A549 (cell line): ENCODE measurements at regions not wholly inside any gene's neighbourhood (a gene's known extent, or its start where the extent isn't known, plus 50 kb on each side); places are given as distances from the start of the nearest gene placed in this dataset.

ENCODE experiments used
- ATAC-seq, 2 experiments: fragments of 200-7000 bp in 1 of 2; fragments of >200 bp in 1 of 2; cut with Nextera tagmentation in 1 of 2; cut with Tn5 transposase in 1 of 2; 3 replicates each; pipeline versions ENCODE4 v1.8.0 to v1.9.1; 2018 to 2020; ENCODE audit warnings: mild to moderate bottlenecking in 1 of 2, moderate library complexity in 1 of 2
- CTCF ChIA-PET: fragments of 300-600 bp; sonication (Branson Sonifier 250); formaldehyde crosslinking; extraction: SDS; loops from one replicate; lab custom pipeline; 2021; ENCODE audit warnings: antibody characterized with exemption, inconsistent platforms; lab: Yijun Ruan, JAX
- POLR2A ChIA-PET: fragments of 350-600 bp; formaldehyde crosslinking; extraction: SDS; loops from one replicate; lab custom pipeline; 2021; ENCODE audit warnings: antibody characterized with exemption, inconsistent platforms; lab: Yijun Ruan, JAX
- DNase-seq, 2 experiments: peaks; one replicate each; pipeline versions ENCODE4 v3.0.0 to v3.0.0-alpha.2; 2011 to 2016; ENCODE audit warnings: low read depth in 1 of 2, low spot score in 1 of 2
- FAIRE-seq: peaks from 2 replicates; lab custom pipeline; 2011; peaks lifted over from hg19 to GRCh38; lab: Jason Lieb, UNC
- H3K27ac ChIP-seq, 2 experiments: fragments of >200 bp; sonication (Bioruptor Twin); formaldehyde crosslinking; 3 replicates each; pipeline ENCODE4 v1.5.1; 2016 to 2017
- H3K4me1 ChIP-seq: fragments of >200 bp; sonication (Bioruptor Twin); formaldehyde crosslinking; 3 replicates; pipeline ENCODE4 v1.6.1; 2016
- H3K4me2 ChIP-seq: fragments of >200 bp; sonication (Bioruptor Twin); formaldehyde crosslinking; 3 replicates; pipeline ENCODE4 v1.6.1; 2016
- H3K4me3 ChIP-seq: fragments of >200 bp; sonication (Bioruptor Twin); formaldehyde crosslinking; 3 replicates; pipeline ENCODE4 v1.5.1; 2016
- H3K9me3 ChIP-seq: fragments of >200 bp; sonication (Bioruptor Twin); formaldehyde crosslinking; 3 replicates; pipeline ENCODE4 v1.6.1; 2016
- ATOH8 ChIP-seq: fragments of 250-450 bp; sonication (Bioruptor Pico); IDR thresholded peaks from 2 replicates; pipeline ENCODE4 v1.5.0; 2020; ENCODE audit warnings: low read depth, mild to moderate bottlenecking, moderate library complexity
- BCL3 ChIP-seq: fragments of >200 bp; sonication (Bioruptor Twin); formaldehyde crosslinking; IDR thresholded peaks from 3 replicates; pipeline ENCODE4 v1.6.1; 2016
- CBX2 ChIP-seq: fragments of 200-600 bp; sonication (generic); IDR thresholded peaks from 2 replicates; pipeline ENCODE4 v1.6.1; 2016; ENCODE audit warnings: low read depth, mild to moderate bottlenecking, borderline replicate concordance
- CHD2 ChIP-seq: fragments of 150-350 bp; IDR thresholded peaks from 2 replicates; pipeline ENCODE4 v1.6.1; 2014; ENCODE audit warnings: low read length; ENCODE audit not compliant: partially characterized antibody
- FOSL2 ChIP-seq, 2 experiments: fragments of 450-650 bp in 1 of 2; fragments of >200 bp in 1 of 2; sonication (Bioruptor Twin) in 1 of 2; formaldehyde crosslinking; IDR thresholded peaks; 2 replicates each; pipeline versions ENCODE4 v1.5.0 to v1.6.1; 2016 to 2020; ENCODE audit warnings: mild to moderate bottlenecking in 1 of 2, moderate library complexity in 1 of 2
- HDAC2 ChIP-seq: fragments of 200-600 bp; sonication (generic); IDR thresholded peaks from 2 replicates; pipeline ENCODE4 v1.6.1; 2016
- HEYL ChIP-seq: fragments of 250-450 bp; sonication (Bioruptor Pico); IDR thresholded peaks from 2 replicates; pipeline ENCODE4 v1.8.0; 2021; ENCODE audit warnings: mild to moderate bottlenecking, moderate library complexity
- HOXB5 ChIP-seq: fragments of 250-450 bp; sonication (Bioruptor Pico); IDR thresholded peaks from 2 replicates; pipeline ENCODE4 v1.5.0; 2020; ENCODE audit warnings: mild to moderate bottlenecking, moderate library complexity
- KDM5A ChIP-seq: fragments of 200-600 bp; sonication (generic); IDR thresholded peaks from 2 replicates; pipeline ENCODE4 v1.6.1; 2016; ENCODE audit warnings: antibody characterized with exemption, mild to moderate bottlenecking
- MAFK ChIP-seq: fragments of 450-650 bp; IDR thresholded peaks from 2 replicates; pipeline ENCODE4 v1.6.1; 2014; ENCODE audit not compliant: partially characterized antibody
- MYC ChIP-seq: IDR thresholded peaks from 2 replicates; pipeline ENCODE4 v1.6.1; 2012; ENCODE audit warnings: mild to moderate bottlenecking, inconsistent platforms, low read length, improper control_type of control experiment, borderline replicate concordance
- NPAS2 ChIP-seq: fragments of 250-450 bp; sonication (Bioruptor Pico); IDR thresholded peaks from 2 replicates; pipeline ENCODE4 v1.8.0; 2022; ENCODE audit warnings: mild to moderate bottlenecking, moderate library complexity, borderline replicate concordance
- PHF8 ChIP-seq: fragments of 200-600 bp; sonication (generic); IDR thresholded peaks from 2 replicates; pipeline ENCODE4 v1.6.1; 2016; ENCODE audit warnings: low read depth, mild to moderate bottlenecking, antibody characterized with exemption, moderate library complexity, borderline replicate concordance
- POLR2AphosphoS2 ChIP-seq: conservative IDR thresholded peaks from 2 replicates; pipeline ENCODE4 v1.6.1; 2012; ENCODE audit warnings: low read length, improper control_type of control experiment, inconsistent platforms
- RCOR1 ChIP-seq: fragments of 150-350 bp; IDR thresholded peaks from 2 replicates; pipeline ENCODE4 v1.6.1; 2014; ENCODE audit warnings: antibody characterized with exemption, low read length, low read depth
- RNF2 ChIP-seq: fragments of 200-600 bp; sonication (generic); IDR thresholded peaks from 2 replicates; pipeline ENCODE4 v1.6.1; 2016; ENCODE audit warnings: low read depth, mild to moderate bottlenecking, antibody characterized with exemption, moderate library complexity, borderline replicate concordance
- SREBF2 ChIP-seq: fragments of 450-650 bp; IDR thresholded peaks from 2 replicates; pipeline ENCODE4 v1.6.1; 2014; ENCODE audit warnings: mild to moderate bottlenecking, moderate library complexity
- USF2 ChIP-seq: fragments of 450-650 bp; IDR thresholded peaks from 2 replicates; pipeline ENCODE4 v1.6.1; 2014; ENCODE audit warnings: antibody characterized with exemption
- ZNF302 ChIP-seq: fragments of 250-450 bp; sonication (Bioruptor Pico); IDR thresholded peaks from 2 replicates; pipeline ENCODE4 v1.9.0; 2021; ENCODE audit warnings: inconsistent platforms, mild to moderate bottlenecking, moderate library complexity
- ZSCAN20 ChIP-seq: fragments of 250-450 bp; sonication (Bioruptor Pico); IDR thresholded peaks from 2 replicates; pipeline ENCODE4 v1.8.0; 2022; ENCODE audit warnings: mild to moderate bottlenecking, moderate library complexity
- WGBS: methylation state at CpG from one replicate; pipeline ENCODE4 v1.1.6; 2017; ENCODE audit errors: missing lambda C conversion rate; 5-methylcytosine and 5-hydroxymethylcytosine counted together
- TF ChIP-seq, protein P1 (sequence below): IDR thresholded peaks from 2 replicates; pipeline ENCODE4 v1.6.1; 2012
- TF ChIP-seq, protein P2 (sequence below): fragments of 250-450 bp; sonication (Bioruptor Pico); IDR thresholded peaks from 2 replicates; pipeline ENCODE4 v1.5.0; 2021; ENCODE audit warnings: mild to moderate bottlenecking, moderate library complexity, borderline replicate concordance

DNA sequence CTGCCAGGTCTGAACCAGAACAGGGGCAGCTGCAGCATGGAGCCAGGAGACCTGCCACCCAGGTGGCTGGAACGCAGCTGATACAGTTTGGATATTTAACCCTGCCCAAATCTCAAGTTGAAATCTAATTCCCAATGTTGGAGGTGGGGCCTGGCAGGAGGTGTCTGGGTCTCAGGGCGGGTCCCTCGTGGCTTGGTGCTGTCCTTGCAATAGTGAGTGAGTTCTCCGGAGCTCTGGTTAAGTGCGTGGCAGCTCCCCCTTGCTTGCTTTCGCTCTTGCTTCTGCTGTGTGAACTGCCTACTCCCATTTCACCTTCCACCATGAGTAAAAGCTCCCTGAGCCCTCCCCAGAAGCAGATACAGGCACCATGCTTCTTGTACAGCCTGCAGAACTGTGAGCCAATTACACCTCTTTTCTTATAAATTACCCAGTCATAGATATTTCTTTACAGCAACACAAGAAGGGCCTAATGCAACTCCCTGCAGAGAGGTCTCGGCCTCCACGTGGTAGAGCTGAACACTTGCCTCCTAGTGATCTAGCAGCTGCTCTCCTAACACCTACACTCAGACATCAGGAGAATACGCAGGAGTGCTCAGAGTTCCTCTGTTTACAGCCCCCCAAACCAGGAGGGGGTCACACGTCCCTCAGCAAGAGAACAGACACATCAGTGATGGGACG is 203.7 kb downstream of the CTTN start:
- Histone ChIP-seq H3K27ac (no peak overlapping the region), H3K9me3 (no peaks in the 10 kb centered on the region), H3K4me2 (no peak overlapping the region), H3K4me3 (no peak overlapping the region), H3K4me1 (no peaks in the 10 kb centered on the region)
- DNase-seq = no peak
- CTCF ChIA-PET = no interaction called here
- FAIRE-seq = no peak
- 81% methylated on average over 11 of the region's 11 CpGs for WGBS
- POLR2A ChIA-PET = no interaction called here
- no peak for TF ChIP-seq SREBF2
- TF ChIP-seq ATOH8 (CRISPR knock-in tag) = no peak
- TF ChIP-seq HDAC2 = no peak
- TF ChIP-seq CHD2 = no peak
- TF ChIP-seq ZNF302 (CRISPR knock-in tag) = no peak
- TF ChIP-seq MYC = no peak
- TF ChIP-seq, protein P1, sequence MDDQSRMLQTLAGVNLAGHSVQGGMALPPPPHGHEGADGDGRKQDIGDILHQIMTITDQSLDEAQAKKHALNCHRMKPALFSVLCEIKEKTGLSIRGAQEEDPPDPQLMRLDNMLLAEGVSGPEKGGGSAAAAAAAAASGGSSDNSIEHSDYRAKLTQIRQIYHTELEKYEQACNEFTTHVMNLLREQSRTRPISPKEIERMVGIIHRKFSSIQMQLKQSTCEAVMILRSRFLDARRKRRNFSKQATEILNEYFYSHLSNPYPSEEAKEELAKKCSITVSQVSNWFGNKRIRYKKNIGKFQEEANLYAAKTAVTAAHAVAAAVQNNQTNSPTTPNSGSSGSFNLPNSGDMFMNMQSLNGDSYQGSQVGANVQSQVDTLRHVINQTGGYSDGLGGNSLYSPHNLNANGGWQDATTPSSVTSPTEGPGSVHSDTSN = no peak
- TF ChIP-seq KDM5A = no peak
- no peak for TF ChIP-seq HEYL (CRISPR knock-in tag)
- no peak for TF ChIP-seq PHF8
- TF ChIP-seq CBX2 = no peak
- no peak for TF ChIP-seq ZSCAN20
- TF ChIP-seq POLR2AphosphoS2 = no peak
- no peak for TF ChIP-seq NPAS2
- no peak for TF ChIP-seq HOXB5
- TF ChIP-seq, protein P2, sequence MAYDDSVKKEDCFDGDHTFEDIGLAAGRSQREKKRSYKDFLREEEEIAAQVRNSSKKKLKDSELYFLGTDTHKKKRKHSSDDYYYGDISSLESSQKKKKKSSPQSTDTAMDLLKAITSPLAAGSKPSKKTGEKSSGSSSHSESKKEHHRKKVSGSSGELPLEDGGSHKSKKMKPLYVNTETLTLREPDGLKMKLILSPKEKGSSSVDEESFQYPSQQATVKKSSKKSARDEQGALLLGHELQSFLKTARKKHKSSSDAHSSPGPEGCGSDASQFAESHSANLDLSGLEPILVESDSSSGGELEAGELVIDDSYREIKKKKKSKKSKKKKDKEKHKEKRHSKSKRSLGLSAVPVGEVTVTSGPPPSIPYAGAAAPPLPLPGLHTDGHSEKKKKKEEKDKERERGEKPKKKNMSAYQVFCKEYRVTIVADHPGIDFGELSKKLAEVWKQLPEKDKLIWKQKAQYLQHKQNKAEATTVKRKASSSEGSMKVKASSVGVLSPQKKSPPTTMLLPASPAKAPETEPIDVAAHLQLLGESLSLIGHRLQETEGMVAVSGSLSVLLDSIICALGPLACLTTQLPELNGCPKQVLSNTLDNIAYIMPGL = no peak
- TF ChIP-seq MAFK = no peak
- TF ChIP-seq USF2 = no peak
- no peak for TF ChIP-seq FOSL2 (IDR thresholded peaks at IDR 0.05)
- TF ChIP-seq FOSL2 (CRISPR knock-in tag; IDR thresholded peaks at IDR 0.05) = no peak
- no peak for TF ChIP-seq BCL3
- no peak; a peak in 1 of 6 replicates for ATAC-seq

- POLR2A ChIA-PET = no interaction called here
- CTCF ChIA-PET = no interaction called here
- no peak for ATAC-seq
Observed at GRCh38 chr11:70603114-70603755, 204.9 kb downstream of the CTTN start.

More at GRCh38 chr11:70603114-70603755, 204.9 kb downstream of the CTTN start:
- Histone ChIP-seq H3K4me1 (no peaks in the 10 kb centered on the region), H3K4me2 (no peak overlapping the region), H3K4me3 (no peak overlapping the region), H3K27ac (no peak overlapping the region), H3K9me3 (no peaks in the 10 kb centered on the region)
- TF ChIP-seq RCOR1 = no peak
- TF ChIP-seq RNF2 = no peak
- no peak for DNase-seq
- FAIRE-seq = no peak
- WGBS = 87% methylated on average over 9 of the region's 10 CpGs
